WTC11 (cell line): ENCODE measurements at regions not wholly inside any gene's neighbourhood (a gene's known extent, or its start where the extent isn't known, plus 50 kb on each side); places are given as distances from the start of the nearest gene placed in this dataset.

ENCODE experiments used
- ATAC-seq: fragments of 200-7000 bp; cut with Tn5 transposase; 2 replicates; pipeline ENCODE4 v1.10.0; 2021; ENCODE audit warnings: mild to moderate bottlenecking, moderate library complexity
- CTCF ChIA-PET: fragments of 300-600 bp; sonication (Branson Sonifier 250); formaldehyde crosslinking; loops from one replicate; lab custom pipeline; 2021; ENCODE audit warnings: antibody characterized with exemption; lab: Charles Lee
- POLR2A ChIA-PET: fragments of 350-600 bp; sonication (Branson Sonifier 250); formaldehyde crosslinking; loops from one replicate; lab custom pipeline; 2021; ENCODE audit warnings: antibody characterized with exemption; lab: Charles Lee
- DNase-seq: peaks from one replicate; pipeline ENCODE4 v3.0.0; 2021; ENCODE audit warnings: low spot score
- H3K27ac Mint-ChIP-seq: 2 replicates; pipeline ENCODE4 v1.8.0; 2021; ENCODE audit warnings: mixed read lengths
- H3K27me3 Mint-ChIP-seq: 2 replicates; pipeline ENCODE4 v1.8.0; 2021; ENCODE audit warnings: low read depth, mild to moderate bottlenecking, moderate library complexity, mixed read lengths
- H3K36me3 Mint-ChIP-seq: 2 replicates; pipeline ENCODE4 v1.8.0; 2021; ENCODE audit warnings: mixed read lengths
- H3K4me1 Mint-ChIP-seq: 2 replicates; pipeline ENCODE4 v1.8.0; 2022; ENCODE audit warnings: mixed read lengths
- H3K4me3 Mint-ChIP-seq: 2 replicates; pipeline ENCODE4 v1.8.0; 2021; ENCODE audit warnings: mild to moderate bottlenecking, moderate library complexity, mixed read lengths
- H3K9me3 Mint-ChIP-seq: 2 replicates; pipeline ENCODE4 v1.8.0; 2021; ENCODE audit warnings: mixed read lengths
- ATF6 ChIP-seq: sonication (generic); formaldehyde crosslinking; IDR thresholded peaks from 2 replicates; pipeline ENCODE4 v1.8.1; 2023; ENCODE audit warnings: mild to moderate bottlenecking, missing genetic modification reagents
- CBFB ChIP-seq: sonication (generic); formaldehyde crosslinking; IDR thresholded peaks from 2 replicates; pipeline ENCODE4 v1.8.1; 2022; ENCODE audit warnings: mild to moderate bottlenecking, low read depth, missing genetic modification reagents
- CREM ChIP-seq: sonication (generic); formaldehyde crosslinking; IDR thresholded peaks from 2 replicates; pipeline ENCODE4 v1.8.1; 2022; ENCODE audit warnings: mild to moderate bottlenecking, missing genetic modification reagents, moderate library complexity
- EMX1 ChIP-seq: fragments of 250-450 bp; sonication (Bioruptor Pico); IDR thresholded peaks from 2 replicates; pipeline ENCODE4 v1.8.0; 2021; ENCODE audit warnings: mild to moderate bottlenecking
- FOXK1 ChIP-seq: sonication (generic); formaldehyde crosslinking; IDR thresholded peaks from 2 replicates; pipeline ENCODE4 v1.8.0; 2022; ENCODE audit warnings: mild to moderate bottlenecking, moderate library complexity, missing genetic modification reagents
- GABPB1 ChIP-seq: sonication (generic); formaldehyde crosslinking; IDR thresholded peaks from 2 replicates; pipeline ENCODE4 v1.8.1; 2023; ENCODE audit warnings: mild to moderate bottlenecking, missing genetic modification reagents
- HMGA2 ChIP-seq: fragments of 250-450 bp; sonication (Bioruptor Pico); IDR thresholded peaks from 2 replicates; pipeline ENCODE4 v1.4.0; 2021; ENCODE audit warnings: mild to moderate bottlenecking, moderate library complexity
- KAT7 ChIP-seq: sonication (generic); formaldehyde crosslinking; IDR thresholded peaks from 2 replicates; pipeline ENCODE4 v1.8.1; 2023; ENCODE audit warnings: missing genetic modification reagents, mild to moderate bottlenecking, borderline replicate concordance
- MYBL2 ChIP-seq: sonication (generic); formaldehyde crosslinking; IDR thresholded peaks from 2 replicates; pipeline ENCODE4 v1.8.1; 2023; ENCODE audit warnings: mild to moderate bottlenecking, moderate library complexity, missing genetic modification reagents
- NFYB ChIP-seq: sonication (generic); formaldehyde crosslinking; conservative IDR thresholded peaks from 2 replicates; pipeline ENCODE4 v1.8.0; 2022; ENCODE audit warnings: low read depth, missing genetic modification reagents
- SOX15 ChIP-seq: fragments of 250-450 bp; sonication (Bioruptor Pico); IDR thresholded peaks from 2 replicates; pipeline ENCODE4 v1.9.0; 2021; ENCODE audit warnings: mild to moderate bottlenecking
- TEAD1 ChIP-seq: sonication (generic); formaldehyde crosslinking; IDR thresholded peaks from 2 replicates; pipeline ENCODE4 v1.8.0; 2022; ENCODE audit warnings: mild to moderate bottlenecking, missing genetic modification reagents
- ZBTB21 ChIP-seq: sonication (generic); formaldehyde crosslinking; IDR thresholded peaks from 2 replicates; pipeline ENCODE4 v1.8.1; 2023; ENCODE audit warnings: mild to moderate bottlenecking, missing genetic modification reagents, borderline replicate concordance
- ZNF232 ChIP-seq: sonication (generic); formaldehyde crosslinking; IDR thresholded peaks from 2 replicates; pipeline ENCODE4 v1.8.0; 2022; ENCODE audit warnings: mild to moderate bottlenecking, missing genetic modification reagents
- ZNF317 ChIP-seq: sonication (generic); formaldehyde crosslinking; IDR thresholded peaks from 2 replicates; pipeline ENCODE4 v1.8.1; 2023; ENCODE audit warnings: low read depth, mild to moderate bottlenecking, moderate library complexity, missing genetic modification reagents, borderline replicate concordance
- ZNF396 ChIP-seq: fragments of 250-450 bp; sonication (Bioruptor Pico); IDR thresholded peaks from 2 replicates; pipeline ENCODE4 v1.8.0; 2021; ENCODE audit warnings: mild to moderate bottlenecking, moderate library complexity, borderline replicate concordance
- ZNF416 ChIP-seq: fragments of 250-450 bp; sonication (Bioruptor Pico); IDR thresholded peaks from 2 replicates; pipeline ENCODE4 v1.9.0; 2021; ENCODE audit warnings: mild to moderate bottlenecking, inconsistent platforms
- ZNF423 ChIP-seq: fragments of 250-450 bp; sonication (Bioruptor Pico); IDR thresholded peaks from 2 replicates; pipeline ENCODE4 v2.1.2; 2022; ENCODE audit warnings: mild to moderate bottlenecking, moderate library complexity
- ZNF671 ChIP-seq: fragments of 250-450 bp; sonication (Bioruptor Pico); IDR thresholded peaks from 2 replicates; pipeline ENCODE4 v1.8.0; 2021; ENCODE audit warnings: mild to moderate bottlenecking
- ZSCAN18 ChIP-seq: fragments of 250-450 bp; sonication (Bioruptor Pico); IDR thresholded peaks from 2 replicates; pipeline ENCODE4 v2.1.2; 2022; ENCODE audit warnings: mild to moderate bottlenecking, moderate library complexity
- TF ChIP-seq, protein P1 (sequence below): sonication (generic); formaldehyde crosslinking; IDR thresholded peaks from 2 replicates; pipeline ENCODE4 v1.8.0; 2022; ENCODE audit warnings: missing genetic modification reagents
- TF ChIP-seq, protein P2 (sequence below): fragments of 250-450 bp; sonication (Bioruptor Pico); conservative IDR thresholded peaks from 2 replicates; pipeline ENCODE4 v1.9.0; 2021; ENCODE audit warnings: mild to moderate bottlenecking
- TF ChIP-seq, protein P3 (sequence below): sonication (generic); formaldehyde crosslinking; IDR thresholded peaks from 2 replicates; pipeline ENCODE4 v1.8.1; 2022; ENCODE audit warnings: low read depth, missing genetic modification reagents, borderline replicate concordance

- no peaks in the 10 kb centered on the region for H3K36me3 Mint-ChIP-seq
- CTCF ChIA-PET: interaction anchor here (1.0 kb wide), 1 partner anchor 11 kb away, joined by 3 read pairs; no protein-coding TSS in a partner anchor
- no peak for ATAC-seq
Measured at GRCh38 chr7:133150760-133151159, 68.9 kb upstream of the CHCHD3 start.

DNA sequence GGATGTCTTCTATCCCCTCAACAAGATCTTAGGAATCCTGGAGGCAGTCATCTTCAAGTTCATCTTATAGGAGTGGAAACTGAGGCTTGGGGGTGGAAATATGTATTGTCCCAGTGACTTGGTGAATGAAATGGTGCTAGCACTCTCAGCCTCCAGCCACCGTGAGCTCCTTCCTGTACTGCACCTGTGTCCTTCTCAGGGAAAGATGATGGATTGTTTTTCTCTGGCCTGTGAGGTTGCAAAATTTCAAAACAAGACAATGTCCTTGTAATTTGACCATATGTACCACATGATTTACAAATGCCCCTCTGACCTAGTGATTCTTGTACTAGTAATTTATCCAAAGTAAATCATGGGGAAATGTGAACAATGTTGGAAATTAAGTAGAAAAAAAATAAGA, 71.0 kb upstream of the CHCHD3 start:
- H3K27ac Mint-ChIP-seq: no peak overlapping the region
- ATAC-seq: no peak

More at GRCh38 chr7:133150760-133151159, 68.9 kb upstream of the CHCHD3 start:
- Mint-ChIP-seq H3K4me1 (peaks cover 10% of the 10 kb centered on the region), H3K27ac (no peak overlapping the region), H3K4me3 (no peak overlapping the region), H3K9me3 (peaks cover 15% of the 10 kb centered on the region), H3K27me3 (no peaks in the 10 kb centered on the region)
- TF ChIP-seq NFYB (no peak), HMGA2 (CRISPR knock-in tag) (no peak), ZNF317 (no peak), ZNF416 (CRISPR knock-in tag) (no peak), KAT7 (no peak), GABPB1 (CRISPR knock-in tag) (no peak)
- POLR2A ChIA-PET: no interaction called here
- no peak for DNase-seq

DNA sequence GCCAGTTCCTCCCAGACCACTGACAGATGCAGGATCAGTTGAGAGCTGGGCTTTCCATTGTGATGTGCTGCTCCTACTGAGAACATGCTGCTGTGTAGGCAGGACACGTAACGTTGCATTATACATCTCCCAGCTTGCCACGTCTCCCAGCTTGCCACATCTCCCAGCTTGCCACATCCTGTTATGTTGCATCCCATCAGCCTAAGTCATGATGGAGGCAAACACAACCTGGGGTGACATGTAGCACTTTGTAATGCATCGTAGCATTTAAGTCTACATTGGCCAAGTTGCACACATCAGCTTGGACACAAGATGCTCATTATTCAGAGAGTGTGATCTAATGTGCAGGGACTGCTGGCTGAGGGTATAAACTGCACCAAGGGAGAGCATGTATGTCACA, 73.3 kb upstream of the CHCHD3 start:
- DNase-seq (no peak), ATAC-seq (no peak)
- peaks cover 5% of the 10 kb centered on the region for H3K4me1 Mint-ChIP-seq
- H3K9me3 Mint-ChIP-seq: peaks cover 13% of the 10 kb centered on the region
- no peak overlapping the region for H3K27ac Mint-ChIP-seq
- no peak overlapping the region for H3K4me3 Mint-ChIP-seq
- ChIA-PET POLR2A (no interaction called here), CTCF (no interaction called here)
- no peaks in the 10 kb centered on the region for H3K27me3 Mint-ChIP-seq
- no peaks in the 10 kb centered on the region for H3K36me3 Mint-ChIP-seq
- TF ChIP-seq ZNF396 (CRISPR knock-in tag): no peak
- TF ChIP-seq, protein P1, sequence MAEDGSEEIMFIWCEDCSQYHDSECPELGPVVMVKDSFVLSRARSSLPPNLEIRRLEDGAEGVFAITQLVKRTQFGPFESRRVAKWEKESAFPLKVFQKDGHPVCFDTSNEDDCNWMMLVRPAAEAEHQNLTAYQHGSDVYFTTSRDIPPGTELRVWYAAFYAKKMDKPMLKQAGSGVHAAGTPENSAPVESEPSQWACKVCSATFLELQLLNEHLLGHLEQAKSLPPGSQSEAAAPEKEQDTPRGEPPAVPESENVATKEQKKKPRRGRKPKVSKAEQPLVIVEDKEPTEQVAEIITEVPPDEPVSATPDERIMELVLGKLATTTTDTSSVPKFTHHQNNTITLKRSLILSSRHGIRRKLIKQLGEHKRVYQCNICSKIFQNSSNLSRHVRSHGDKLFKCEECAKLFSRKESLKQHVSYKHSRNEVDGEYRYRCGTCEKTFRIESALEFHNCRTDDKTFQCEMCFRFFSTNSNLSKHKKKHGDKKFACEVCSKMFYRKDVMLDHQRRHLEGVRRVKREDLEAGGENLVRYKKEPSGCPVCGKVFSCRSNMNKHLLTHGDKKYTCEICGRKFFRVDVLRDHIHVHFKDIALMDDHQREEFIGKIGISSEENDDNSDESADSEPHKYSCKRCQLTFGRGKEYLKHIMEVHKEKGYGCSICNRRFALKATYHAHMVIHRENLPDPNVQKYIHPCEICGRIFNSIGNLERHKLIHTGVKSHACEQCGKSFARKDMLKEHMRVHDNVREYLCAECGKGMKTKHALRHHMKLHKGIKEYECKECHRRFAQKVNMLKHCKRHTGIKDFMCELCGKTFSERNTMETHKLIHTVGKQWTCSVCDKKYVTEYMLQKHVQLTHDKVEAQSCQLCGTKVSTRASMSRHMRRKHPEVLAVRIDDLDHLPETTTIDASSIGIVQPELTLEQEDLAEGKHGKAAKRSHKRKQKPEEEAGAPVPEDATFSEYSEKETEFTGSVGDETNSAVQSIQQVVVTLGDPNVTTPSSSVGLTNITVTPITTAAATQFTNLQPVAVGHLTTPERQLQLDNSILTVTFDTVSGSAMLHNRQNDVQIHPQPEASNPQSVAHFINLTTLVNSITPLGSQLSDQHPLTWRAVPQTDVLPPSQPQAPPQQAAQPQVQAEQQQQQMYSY (CRISPR knock-in tag): no peak
- TF ChIP-seq, protein P2, sequence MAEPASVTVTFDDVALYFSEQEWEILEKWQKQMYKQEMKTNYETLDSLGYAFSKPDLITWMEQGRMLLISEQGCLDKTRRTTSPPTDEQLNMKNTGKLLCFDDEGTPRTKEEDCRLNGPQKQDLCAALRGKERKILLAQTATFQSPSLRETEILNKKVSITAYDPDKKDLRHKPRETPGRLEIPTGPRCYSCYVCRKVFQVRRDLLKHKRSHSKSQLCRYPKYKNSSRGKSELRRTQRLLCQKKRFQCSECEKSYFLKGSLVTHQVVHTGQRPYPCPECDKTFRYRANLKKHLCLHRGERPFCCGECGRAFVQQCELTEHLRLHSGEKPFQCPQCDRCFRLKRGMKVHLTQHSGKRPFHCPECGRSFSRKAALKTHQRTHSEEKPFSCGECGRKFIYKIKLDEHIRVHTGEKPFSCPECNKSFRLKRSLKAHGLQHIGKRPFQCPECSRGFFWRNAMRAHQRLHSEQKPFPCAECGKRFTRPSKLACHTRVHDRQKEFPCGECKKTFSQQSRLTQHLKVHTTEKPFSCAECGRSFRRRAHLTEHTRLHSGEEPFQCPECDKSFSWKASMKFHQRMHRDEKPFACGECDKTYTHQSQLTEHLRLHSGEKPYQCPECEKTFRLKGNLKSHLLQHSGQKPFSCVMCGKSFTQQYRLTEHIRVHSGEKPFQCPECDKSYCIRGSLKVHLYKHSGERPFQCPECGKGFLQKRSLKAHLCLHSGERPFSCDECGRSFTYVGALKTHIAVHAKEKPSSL (CRISPR knock-in tag): no peak
- TF ChIP-seq ZNF232: no peak
- TF ChIP-seq ZNF423 (CRISPR knock-in tag): no peak
- TF ChIP-seq ZBTB21 (CRISPR knock-in tag): no peak
- no peak for TF ChIP-seq CREM
- TF ChIP-seq MYBL2: no peak
- no peak for TF ChIP-seq FOXK1 (CRISPR knock-in tag)
- no peak for TF ChIP-seq ZNF671 (CRISPR knock-in tag)
- no peak for TF ChIP-seq EMX1
- no peak for TF ChIP-seq TEAD1
- TF ChIP-seq CBFB: no peak
- no peak for TF ChIP-seq ATF6 (CRISPR knock-in tag)
- TF ChIP-seq, protein P3, sequence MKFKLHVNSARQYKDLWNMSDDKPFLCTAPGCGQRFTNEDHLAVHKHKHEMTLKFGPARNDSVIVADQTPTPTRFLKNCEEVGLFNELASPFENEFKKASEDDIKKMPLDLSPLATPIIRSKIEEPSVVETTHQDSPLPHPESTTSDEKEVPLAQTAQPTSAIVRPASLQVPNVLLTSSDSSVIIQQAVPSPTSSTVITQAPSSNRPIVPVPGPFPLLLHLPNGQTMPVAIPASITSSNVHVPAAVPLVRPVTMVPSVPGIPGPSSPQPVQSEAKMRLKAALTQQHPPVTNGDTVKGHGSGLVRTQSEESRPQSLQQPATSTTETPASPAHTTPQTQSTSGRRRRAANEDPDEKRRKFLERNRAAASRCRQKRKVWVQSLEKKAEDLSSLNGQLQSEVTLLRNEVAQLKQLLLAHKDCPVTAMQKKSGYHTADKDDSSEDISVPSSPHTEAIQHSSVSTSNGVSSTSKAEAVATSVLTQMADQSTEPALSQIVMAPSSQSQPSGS: no peak

More for the DNA sequence above, 71.0 kb upstream of the CHCHD3 start:
- Mint-ChIP-seq H3K9me3 (peaks cover 15% of the 10 kb centered on the region), H3K4me3 (no peak overlapping the region), H3K27me3 (no peaks in the 10 kb centered on the region), H3K36me3 (no peaks in the 10 kb centered on the region), H3K4me1 (peaks cover 10% of the 10 kb centered on the region)
- ChIA-PET POLR2A (no interaction called here), CTCF (no interaction called here)
- no peak for DNase-seq
- TF ChIP-seq SOX15 (no peak), ZSCAN18 (CRISPR knock-in tag) (no peak), ZNF416 (CRISPR knock-in tag) (no peak)
